ENCODE measurements at regions not wholly inside any gene's neighbourhood (a gene's known extent, or its start where the extent isn't known, plus 50 kb on each side); places are given as distances from the start of the nearest gene placed in this dataset.
A peak's percentile ranks its signal among the peaks of the same experiment; 100 is the strongest.

- Histone ChIP-seq H3K9me3 (replicated peaks) (no peaks in the 10 kb centered on the region), H3K4me1 (no peaks in the 10 kb centered on the region), H3K27me3 (no peaks in the 10 kb centered on the region), H3K4me3 (no peak overlapping the region), H3K27ac (no peak overlapping the region), H3K36me3 (no peaks in the 10 kb centered on the region)
- no peak for DNase-seq
These were observed 166.6 kb downstream of the DKK2 start for GRCh38 chr4:106869551-106869950.

- no peak overlapping the region for H3K4me3 ChIP-seq
- H3K9me3 ChIP-seq (replicated peaks) = no peaks in the 10 kb centered on the region
- no peaks in the 10 kb centered on the region for H3K27me3 ChIP-seq
- no peak overlapping the region for H3K27ac ChIP-seq
- DNase-seq = peak in 1 of 2 experiments; percentile 5
- H3K36me3 ChIP-seq = no peaks in the 10 kb centered on the region
- no peaks in the 10 kb centered on the region for H3K4me1 ChIP-seq
These were observed 167.6 kb downstream of the DKK2 start for GRCh38 chr4:106868381-106869035.

GRCh38 chr4:106864231-106864630 lies 171.9 kb downstream of the DKK2 start:
- H3K4me3 ChIP-seq = no peak overlapping the region
- no peaks in the 10 kb centered on the region for H3K36me3 ChIP-seq
- no peaks in the 10 kb centered on the region for H3K9me3 ChIP-seq (replicated peaks)
- no peak overlapping the region for H3K27ac ChIP-seq
- no peak for DNase-seq
- H3K27me3 ChIP-seq = no peaks in the 10 kb centered on the region
- no peaks in the 10 kb centered on the region for H3K4me1 ChIP-seq

GRCh38 chr4:106854569-106855351 lies 181.4 kb downstream of the DKK2 start:
- 0 out of 2 replicates have a peak, but pooled peaks cover 9% of the 10 kb centered on the region for H3K4me1 ChIP-seq
- no peaks in the 10 kb centered on the region for H3K27me3 ChIP-seq
- H3K4me3 ChIP-seq = no peak overlapping the region
- DNase-seq = no peak
- no peaks in the 10 kb centered on the region for H3K9me3 ChIP-seq (replicated peaks)
- H3K27ac ChIP-seq = no peak overlapping the region
- no peaks in the 10 kb centered on the region for H3K36me3 ChIP-seq

- H3K27ac ChIP-seq = no peak overlapping the region
- H3K4me3 ChIP-seq = no peak overlapping the region
- no peaks in the 10 kb centered on the region for H3K9me3 ChIP-seq (replicated peaks)
- 0 out of 2 replicates have a peak, but pooled peaks cover 9% of the 10 kb centered on the region for H3K4me1 ChIP-seq
- H3K36me3 ChIP-seq = no peaks in the 10 kb centered on the region
- H3K27me3 ChIP-seq = no peaks in the 10 kb centered on the region
- no peak for DNase-seq
These were observed 183.7 kb downstream of the DKK2 start for GRCh38 chr4:106852426-106852825.

- 0 out of 2 replicates have a peak, but pooled peaks cover 9% of the 10 kb centered on the region for H3K4me1 ChIP-seq
- no peak overlapping the region for H3K27ac ChIP-seq
- no peak overlapping the region for H3K4me3 ChIP-seq
- no peak for DNase-seq
- H3K36me3 ChIP-seq = no peaks in the 10 kb centered on the region
- no peaks in the 10 kb centered on the region for H3K9me3 ChIP-seq (replicated peaks)
- no peaks in the 10 kb centered on the region for H3K27me3 ChIP-seq
These were observed 184.4 kb downstream of the DKK2 start for GRCh38 chr4:106851726-106852125.

GRCh38 chr4:106850691-106851090 lies 185.4 kb downstream of the DKK2 start:
- H3K27me3 ChIP-seq = no peaks in the 10 kb centered on the region
- no peak overlapping the region for H3K27ac ChIP-seq
- 0 out of 2 replicates have a peak, but pooled peaks cover 9% of the 10 kb centered on the region for H3K4me1 ChIP-seq
- no peak for DNase-seq
- no peaks in the 10 kb centered on the region for H3K9me3 ChIP-seq (replicated peaks)
- no peaks in the 10 kb centered on the region for H3K36me3 ChIP-seq
- no peak overlapping the region for H3K4me3 ChIP-seq

- Histone ChIP-seq H3K4me1 (no peaks in the 10 kb centered on the region), H3K27ac (no peak overlapping the region)
These were observed 200.2 kb downstream of the DKK2 start for GRCh38 chr4:106835919-106836318.

GRCh38 chr4:106830879-106831278 lies 205.2 kb downstream of the DKK2 start:
- H3K4me3 ChIP-seq = no peak overlapping the region
- no peaks in the 10 kb centered on the region for H3K27me3 ChIP-seq
- DNase-seq = no peak
- no peaks in the 10 kb centered on the region for H3K4me1 ChIP-seq
- no peak overlapping the region for H3K27ac ChIP-seq
- no peaks in the 10 kb centered on the region for H3K9me3 ChIP-seq (replicated peaks)
- no peaks in the 10 kb centered on the region for H3K36me3 ChIP-seq

More at GRCh38 chr4:106835919-106836318, 200.2 kb downstream of the DKK2 start:
- Histone ChIP-seq H3K36me3 (no peaks in the 10 kb centered on the region), H3K9me3 (replicated peaks) (no peaks in the 10 kb centered on the region), H3K4me3 (no peak overlapping the region), H3K27me3 (no peaks in the 10 kb centered on the region)
- no peak for DNase-seq

- DNase-seq = no peak
- H3K27ac ChIP-seq = no peak overlapping the region
These were observed 217.3 kb downstream of the DKK2 start for GRCh38 chr4:106818764-106819163.

GRCh38 chr4:106816496-106816895 lies 219.6 kb downstream of the DKK2 start:
- H3K4me1 ChIP-seq = no peaks in the 10 kb centered on the region
- DNase-seq = no peak
- H3K27ac ChIP-seq = no peak overlapping the region
- H3K4me3 ChIP-seq = no peak overlapping the region
- H3K27me3 ChIP-seq = peaks cover 3% of the 10 kb centered on the region; the same call in 1 of the 2 replicates
- H3K9me3 ChIP-seq (replicated peaks) = no peaks in the 10 kb centered on the region
- no peaks in the 10 kb centered on the region for H3K36me3 ChIP-seq

More at GRCh38 chr4:106818764-106819163, 217.3 kb downstream of the DKK2 start:
- Histone ChIP-seq H3K4me1 (no peaks in the 10 kb centered on the region), H3K4me3 (no peak overlapping the region), H3K36me3 (no peaks in the 10 kb centered on the region), H3K27me3 (no peaks in the 10 kb centered on the region), H3K9me3 (replicated peaks) (no peaks in the 10 kb centered on the region)

GRCh38 chr4:106810122-106810521 lies 226.0 kb downstream of the DKK2 start:
- Histone ChIP-seq H3K36me3 (no peaks in the 10 kb centered on the region), H3K4me1 (no peaks in the 10 kb centered on the region), H3K4me3 (no peak overlapping the region), H3K27me3 (peaks cover 3% of the 10 kb centered on the region; the same call in 1 of the 2 replicates), H3K27ac (no peak overlapping the region), H3K9me3 (replicated peaks) (no peaks in the 10 kb centered on the region)
- DNase-seq = no peak

- Histone ChIP-seq H3K4me1 (no peaks in the 10 kb centered on the region), H3K9me3 (replicated peaks) (no peaks in the 10 kb centered on the region), H3K27ac (no peak overlapping the region), H3K36me3 (no peaks in the 10 kb centered on the region), H3K4me3 (no peak overlapping the region), H3K27me3 (peaks cover 3% of the 10 kb centered on the region; the same call in 1 of the 2 replicates)
- DNase-seq = peak; percentile 5 to 51
These were observed 227.0 kb downstream of the DKK2 start for GRCh38 chr4:106809076-106809475.

GRCh38 chr4:106806158-106806797 lies 229.8 kb downstream of the DKK2 start:
- no peaks in the 10 kb centered on the region for H3K9me3 ChIP-seq (replicated peaks)
- no peak for DNase-seq

GRCh38 chr4:106803083-106803482 lies 233.0 kb downstream of the DKK2 start:
- Histone ChIP-seq H3K4me1 (no peaks in the 10 kb centered on the region), H3K27me3 (no peaks in the 10 kb centered on the region), H3K27ac (no peak overlapping the region), H3K4me3 (no peak overlapping the region), H3K36me3 (no peaks in the 10 kb centered on the region), H3K9me3 (replicated peaks) (no peaks in the 10 kb centered on the region)
- no peak for DNase-seq

More at GRCh38 chr4:106806158-106806797, 229.8 kb downstream of the DKK2 start:
- no peaks in the 10 kb centered on the region for H3K27me3 ChIP-seq
- no peaks in the 10 kb centered on the region for H3K4me1 ChIP-seq
- no peaks in the 10 kb centered on the region for H3K36me3 ChIP-seq
- H3K27ac ChIP-seq = no peak overlapping the region
- no peak overlapping the region for H3K4me3 ChIP-seq

Data from SJCRH30 (cell line).